Activated T-cell treated with anti-CD3 and anti-CD28 coated beads, Interleukin-2, amount 50 U/mL, for 4 hours (primary cell): ENCODE measurements at regions not wholly inside any gene's neighbourhood (a gene's known extent, or its start where the extent isn't known, plus 50 kb on each side); places are given as distances from the start of the nearest gene placed in this dataset.

Source experiments
- ATAC-seq, 2 donors: fragments of 200-7000 bp; cut with Tn5 transposase; one replicate each; pipeline ENCODE4 v1.10.0; 2021
- DNase-seq: peaks from one replicate; pipeline ENCODE4 v3.0.0-alpha.2; 2020
- H3K27me3 Mint-ChIP-seq: one replicate; pipeline ENCODE4 v1.8.0; 2021; ENCODE audit warnings: low read depth, mixed read lengths
- H3K36me3 Mint-ChIP-seq: one replicate; pipeline ENCODE4 v1.8.0; 2022; ENCODE audit warnings: mixed read lengths; ENCODE audit not compliant: insufficient read depth
- H3K4me1 Mint-ChIP-seq: one replicate; pipeline ENCODE4 v1.8.0; 2021; ENCODE audit warnings: low read depth, mixed read lengths
- H3K4me3 Mint-ChIP-seq: one replicate; pipeline ENCODE4 v1.8.0; 2021; ENCODE audit warnings: mild to moderate bottlenecking, moderate library complexity, mixed read lengths
- H3K9me3 Mint-ChIP-seq: one replicate; pipeline ENCODE4 v1.8.0; 2021; ENCODE audit warnings: mixed read lengths

DNA sequence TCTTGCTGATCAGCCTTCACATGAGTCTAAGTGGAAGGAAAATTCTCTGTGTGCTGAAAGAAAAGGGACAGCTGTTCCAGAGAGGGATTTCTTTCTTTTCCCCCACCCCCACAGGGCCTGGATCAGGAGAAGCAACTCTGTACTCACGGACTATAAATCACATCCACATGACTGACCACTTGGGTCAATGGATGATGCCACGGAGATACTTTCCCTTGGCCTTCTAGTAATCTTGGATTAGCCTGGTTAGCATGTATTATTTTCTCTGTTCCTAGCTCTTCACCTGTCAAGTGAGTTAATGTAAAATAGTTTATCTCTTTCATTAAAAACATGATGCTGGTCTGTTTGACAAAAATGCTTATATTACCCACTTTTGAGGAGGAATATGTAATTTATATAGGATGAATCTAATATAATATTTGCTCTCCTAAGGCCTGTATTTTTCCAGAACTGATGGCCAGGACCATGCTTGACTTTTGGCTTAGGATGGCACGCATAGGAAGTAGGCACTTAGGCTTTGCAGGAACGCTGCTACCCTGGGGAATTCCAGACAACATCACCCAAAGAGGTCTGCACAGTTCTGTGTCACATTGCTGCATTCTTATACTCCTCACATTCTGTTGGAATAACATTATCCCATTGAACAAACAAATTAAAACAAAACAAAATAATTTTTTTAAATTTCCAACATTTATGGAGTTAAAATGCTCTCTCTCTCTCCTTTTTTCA, 892.1 kb downstream of the TLE1 start:
- Mint-ChIP-seq H3K36me3 (no peaks in the 10 kb centered on the region), H3K9me3 (peaks cover 13% of the 10 kb centered on the region), H3K4me3 (no peak overlapping the region), H3K4me1 (no peaks in the 10 kb centered on the region), H3K27me3 (no peaks in the 10 kb centered on the region)
- no peak for DNase-seq
- no peak for ATAC-seq

DNA sequence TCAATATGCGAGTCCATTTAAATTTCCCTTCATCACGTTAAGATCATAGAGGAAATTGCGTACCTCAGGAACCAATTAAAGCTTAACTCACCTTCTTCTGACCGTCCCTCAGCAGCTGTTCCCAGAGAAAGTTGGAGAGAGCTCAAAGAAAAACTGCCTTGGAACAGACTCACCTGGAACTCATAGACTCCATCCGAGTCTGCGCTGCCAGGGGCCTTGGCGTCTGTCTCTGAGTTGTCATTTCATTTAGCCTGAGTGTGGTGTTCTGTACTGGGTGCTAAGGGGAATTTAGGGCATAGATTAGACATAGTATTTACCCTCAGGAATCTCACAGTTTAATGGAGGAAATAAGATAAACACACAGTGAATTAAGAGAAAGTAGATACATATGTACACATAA, 892.7 kb downstream of the TLE1 start:
- Mint-ChIP-seq H3K36me3 (no peaks in the 10 kb centered on the region), H3K4me1 (no peaks in the 10 kb centered on the region), H3K4me3 (no peak overlapping the region), H3K9me3 (peaks cover 13% of the 10 kb centered on the region), H3K27me3 (no peaks in the 10 kb centered on the region)
- DNase-seq, result no peak
- ATAC-seq, result no peak

DNA sequence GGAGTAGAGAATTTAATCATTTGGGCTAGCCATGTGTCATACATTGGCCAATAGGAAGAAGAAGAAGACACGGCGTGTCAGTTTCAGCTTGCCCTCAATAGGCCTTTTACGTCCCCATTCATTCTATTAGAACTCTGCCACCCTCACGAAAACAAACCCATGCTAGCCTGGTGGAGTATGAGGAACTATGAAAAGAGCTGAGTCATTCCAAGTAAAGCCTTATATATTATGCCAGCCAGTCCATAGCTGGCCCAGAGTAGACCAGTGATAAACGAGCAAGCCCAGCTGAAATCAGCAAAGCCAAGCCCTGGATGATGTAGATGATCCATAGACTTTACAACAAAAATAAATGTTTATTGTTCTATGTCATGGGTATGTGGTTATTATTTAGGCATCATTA, 895.1 kb downstream of the TLE1 start:
- ATAC-seq (no peak), DNase-seq (no peak)
- Mint-ChIP-seq H3K9me3 (peaks cover 7% of the 10 kb centered on the region), H3K4me1 (no peaks in the 10 kb centered on the region), H3K27me3 (no peaks in the 10 kb centered on the region), H3K36me3 (no peaks in the 10 kb centered on the region), H3K4me3 (no peak overlapping the region)

DNA sequence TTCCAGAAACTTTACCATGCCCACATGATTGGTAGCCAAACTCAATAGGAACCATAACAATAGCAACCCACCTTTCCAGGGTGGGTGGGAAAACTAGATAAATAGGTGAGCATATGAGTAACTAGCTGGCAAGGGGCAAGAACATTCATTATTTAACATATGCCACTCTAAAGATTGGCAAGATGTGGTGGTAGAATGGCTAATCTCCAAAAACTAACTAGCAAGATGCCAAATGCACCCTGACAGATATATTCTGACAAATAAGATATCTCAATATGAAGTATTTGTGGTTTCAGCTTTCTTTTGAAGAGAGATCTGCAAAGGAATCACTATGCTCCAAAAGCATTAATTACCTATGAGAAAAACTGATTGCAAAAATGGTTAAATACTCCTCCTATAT, 895.6 kb downstream of the TLE1 start:
- ATAC-seq (no peak), DNase-seq (no peak)
- no peaks in the 10 kb centered on the region for H3K4me1 Mint-ChIP-seq
- no peak overlapping the region for H3K4me3 Mint-ChIP-seq
- H3K9me3 Mint-ChIP-seq, result peaks cover 7% of the 10 kb centered on the region
- H3K27me3 Mint-ChIP-seq, result no peaks in the 10 kb centered on the region
- no peaks in the 10 kb centered on the region for H3K36me3 Mint-ChIP-seq

DNA sequence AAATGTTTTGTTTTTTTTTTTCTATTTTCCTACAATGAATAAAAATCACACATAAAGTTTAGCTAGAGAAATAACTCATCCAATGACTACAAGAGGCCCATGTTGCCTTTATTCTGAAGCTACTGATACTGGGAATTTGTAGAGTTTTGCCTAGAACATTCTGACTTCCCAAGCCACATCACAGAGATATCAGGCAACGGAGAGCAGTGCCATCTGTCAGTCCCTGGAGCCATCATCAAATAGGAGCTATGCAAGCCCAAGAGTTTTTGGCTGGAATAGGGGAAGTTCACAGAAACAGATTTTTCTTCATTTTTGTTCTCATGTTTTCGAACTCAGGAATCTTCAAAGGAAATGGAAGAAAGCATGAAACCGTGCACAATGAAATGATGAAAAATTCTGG, 896.6 kb downstream of the TLE1 start:
- Mint-ChIP-seq H3K4me1 (no peaks in the 10 kb centered on the region), H3K36me3 (no peaks in the 10 kb centered on the region), H3K27me3 (no peaks in the 10 kb centered on the region), H3K4me3 (no peak overlapping the region), H3K9me3 (peaks cover 4% of the 10 kb centered on the region)
- no peak for ATAC-seq
- no peak for DNase-seq

DNA sequence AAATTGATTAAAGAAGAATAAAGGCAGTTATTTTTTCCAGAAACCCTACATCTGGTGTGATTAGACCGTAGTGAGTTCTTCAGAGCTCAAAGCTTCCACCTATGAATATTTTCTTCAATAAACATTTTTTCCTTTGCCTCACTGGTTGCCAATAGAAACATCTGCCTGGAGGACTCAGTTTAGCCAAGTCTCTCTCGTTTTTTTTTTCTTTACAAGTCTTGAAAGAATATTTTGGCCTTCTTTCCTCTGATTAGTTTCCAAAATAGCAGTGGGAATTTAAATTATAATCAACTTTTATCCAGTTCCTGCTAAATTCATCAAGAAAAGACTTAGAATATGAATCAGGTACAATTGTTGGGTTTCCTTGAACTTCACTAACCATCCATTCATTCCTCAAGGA, 897.5 kb downstream of the TLE1 start:
- Mint-ChIP-seq H3K4me3 (no peak overlapping the region), H3K9me3 (peaks cover 4% of the 10 kb centered on the region), H3K36me3 (no peaks in the 10 kb centered on the region), H3K4me1 (no peaks in the 10 kb centered on the region), H3K27me3 (no peaks in the 10 kb centered on the region)
- ATAC-seq (no peak), DNase-seq (no peak)

DNA sequence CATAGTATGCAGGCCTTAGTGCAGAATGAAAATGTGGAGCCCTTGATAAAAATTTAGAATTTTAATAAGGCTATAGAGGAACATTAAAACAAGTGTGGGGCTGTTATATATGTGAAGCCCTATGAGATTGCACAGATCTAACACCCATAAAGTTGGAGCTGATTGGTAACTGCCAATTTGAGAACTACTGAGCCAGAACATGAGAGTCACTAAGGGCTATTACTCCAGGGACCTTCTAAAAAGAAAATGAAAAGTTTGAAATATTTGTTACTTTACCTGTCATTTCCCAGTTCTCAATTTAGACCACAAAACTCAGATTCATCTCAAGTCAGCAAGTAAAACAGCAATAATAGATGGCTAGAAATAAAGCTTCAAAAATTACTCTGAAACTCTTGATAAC, 898.6 kb downstream of the TLE1 start:
- no peak for ATAC-seq
- H3K27me3 Mint-ChIP-seq, result no peaks in the 10 kb centered on the region

DNA sequence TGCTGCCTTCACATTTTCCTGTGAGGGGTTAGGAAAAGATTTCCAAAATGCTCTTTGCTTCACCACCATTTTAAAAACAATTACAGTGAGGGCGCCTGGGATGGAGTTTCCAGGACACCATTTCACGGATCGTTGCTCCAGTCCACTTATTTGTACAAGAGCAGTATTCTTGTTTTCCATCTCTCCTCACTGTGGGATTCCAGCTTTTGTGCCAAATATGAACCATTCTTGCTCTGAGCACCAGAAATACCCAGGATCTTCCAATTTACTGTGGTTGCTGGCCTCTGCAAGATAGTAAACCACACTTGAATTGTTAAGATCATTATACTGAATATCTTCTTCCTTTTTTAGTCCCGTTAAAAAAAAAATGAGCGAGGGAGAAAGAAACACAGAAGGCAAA, 899.5 kb downstream of the TLE1 start:
- Mint-ChIP-seq H3K27me3 (no peaks in the 10 kb centered on the region), H3K4me3 (no peak overlapping the region), H3K36me3 (no peaks in the 10 kb centered on the region), H3K9me3 (no peaks in the 10 kb centered on the region), H3K4me1 (no peaks in the 10 kb centered on the region)
- ATAC-seq (no peak), DNase-seq (no peak)

More for the DNA sequence above, 898.6 kb downstream of the TLE1 start:
- Mint-ChIP-seq H3K9me3 (no peaks in the 10 kb centered on the region), H3K36me3 (no peaks in the 10 kb centered on the region), H3K4me1 (no peaks in the 10 kb centered on the region), H3K4me3 (no peak overlapping the region)
- DNase-seq, result no peak

DNA sequence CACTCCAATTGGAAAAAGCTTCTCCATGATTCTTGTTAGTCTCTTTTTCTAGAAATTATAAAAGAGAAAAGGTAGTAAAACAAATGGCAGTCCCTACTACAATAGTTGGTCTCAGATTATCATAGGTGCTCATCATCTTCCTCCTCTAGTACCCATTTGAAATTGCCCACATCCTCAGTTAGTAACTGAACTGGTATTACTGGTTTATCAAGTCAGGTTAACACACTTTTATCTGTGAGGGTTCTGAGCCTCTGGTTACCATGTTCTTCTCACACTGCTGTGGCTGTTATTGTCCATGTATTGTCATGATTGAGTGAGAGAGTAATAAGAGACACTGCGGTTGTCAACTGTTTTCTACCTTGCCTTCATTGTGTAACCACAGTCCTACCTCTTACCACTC, 901.7 kb downstream of the TLE1 start:
- ATAC-seq (no peak), DNase-seq (no peak)
- H3K4me3 Mint-ChIP-seq, result no peak overlapping the region
- H3K9me3 Mint-ChIP-seq, result no peaks in the 10 kb centered on the region
- H3K4me1 Mint-ChIP-seq, result no peaks in the 10 kb centered on the region
- H3K27me3 Mint-ChIP-seq, result no peaks in the 10 kb centered on the region
- no peaks in the 10 kb centered on the region for H3K36me3 Mint-ChIP-seq

DNA sequence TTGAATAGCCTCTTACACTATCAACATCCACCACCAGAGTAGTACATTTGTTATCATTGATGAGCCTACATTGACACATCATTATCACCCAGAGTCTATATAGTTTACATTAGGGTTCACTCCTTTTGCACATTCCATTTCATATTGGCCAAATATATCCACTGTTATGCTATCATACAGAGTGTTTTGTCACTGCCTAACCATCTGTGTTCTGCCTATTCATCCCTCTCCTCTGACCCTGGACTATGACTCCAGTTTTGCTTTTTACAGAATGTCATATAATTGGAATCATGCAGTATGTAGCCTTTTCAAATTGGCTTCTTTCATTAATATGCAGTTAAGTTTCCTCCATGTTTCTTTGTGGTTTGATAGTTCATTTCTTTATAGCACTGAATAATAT, 904.7 kb downstream of the TLE1 start:
- H3K4me3 Mint-ChIP-seq, result no peak overlapping the region
- H3K9me3 Mint-ChIP-seq, result no peaks in the 10 kb centered on the region
- H3K4me1 Mint-ChIP-seq, result no peaks in the 10 kb centered on the region
- ATAC-seq (no peak), DNase-seq (no peak)
- no peaks in the 10 kb centered on the region for H3K36me3 Mint-ChIP-seq
- H3K27me3 Mint-ChIP-seq, result no peaks in the 10 kb centered on the region

DNA sequence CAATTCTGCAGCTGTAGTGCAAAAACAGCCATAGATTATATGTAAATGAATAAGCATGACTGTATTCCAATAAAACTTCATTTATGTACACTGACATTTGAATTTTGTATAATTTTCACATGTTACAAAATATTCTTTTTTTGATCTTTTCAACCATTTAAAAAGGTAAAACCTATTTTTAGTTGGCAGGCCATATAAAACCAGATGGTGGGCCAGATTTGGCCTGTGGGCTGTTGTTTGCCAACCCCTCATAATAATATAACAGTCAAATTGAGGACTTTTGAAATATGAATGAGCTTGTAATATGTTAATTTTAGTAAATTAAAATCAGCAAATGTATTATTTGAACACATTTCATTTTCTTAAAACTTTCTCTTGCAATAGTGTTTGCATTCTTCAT, 913.4 kb downstream of the TLE1 start:
- ATAC-seq (no peak), DNase-seq (no peak)
- no peaks in the 10 kb centered on the region for H3K4me1 Mint-ChIP-seq
- H3K36me3 Mint-ChIP-seq, result no peaks in the 10 kb centered on the region
- peaks cover 7% of the 10 kb centered on the region for H3K9me3 Mint-ChIP-seq
- no peaks in the 10 kb centered on the region for H3K27me3 Mint-ChIP-seq
- H3K4me3 Mint-ChIP-seq, result no peak overlapping the region

DNA sequence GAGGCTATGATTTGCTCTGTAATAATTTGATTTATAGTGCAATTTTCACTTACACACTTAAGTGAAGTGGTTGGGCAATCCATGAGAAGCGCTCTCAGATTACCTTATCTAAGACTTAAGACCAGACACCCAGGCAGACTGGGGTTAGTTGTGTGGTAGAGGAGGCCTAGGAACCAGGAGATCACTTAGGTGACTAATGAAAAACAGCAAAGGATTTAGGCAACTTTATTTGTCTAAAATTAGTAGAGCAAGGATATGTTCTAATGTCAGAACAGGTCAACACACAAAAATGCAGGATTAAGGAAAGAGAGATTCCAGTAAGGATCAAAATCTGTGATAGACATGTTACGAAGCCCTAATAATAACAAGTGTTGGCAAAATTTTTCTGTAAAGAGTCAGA, 913.8 kb downstream of the TLE1 start:
- DNase-seq, result no peak
- no peak for ATAC-seq
- no peaks in the 10 kb centered on the region for H3K4me1 Mint-ChIP-seq

DNA sequence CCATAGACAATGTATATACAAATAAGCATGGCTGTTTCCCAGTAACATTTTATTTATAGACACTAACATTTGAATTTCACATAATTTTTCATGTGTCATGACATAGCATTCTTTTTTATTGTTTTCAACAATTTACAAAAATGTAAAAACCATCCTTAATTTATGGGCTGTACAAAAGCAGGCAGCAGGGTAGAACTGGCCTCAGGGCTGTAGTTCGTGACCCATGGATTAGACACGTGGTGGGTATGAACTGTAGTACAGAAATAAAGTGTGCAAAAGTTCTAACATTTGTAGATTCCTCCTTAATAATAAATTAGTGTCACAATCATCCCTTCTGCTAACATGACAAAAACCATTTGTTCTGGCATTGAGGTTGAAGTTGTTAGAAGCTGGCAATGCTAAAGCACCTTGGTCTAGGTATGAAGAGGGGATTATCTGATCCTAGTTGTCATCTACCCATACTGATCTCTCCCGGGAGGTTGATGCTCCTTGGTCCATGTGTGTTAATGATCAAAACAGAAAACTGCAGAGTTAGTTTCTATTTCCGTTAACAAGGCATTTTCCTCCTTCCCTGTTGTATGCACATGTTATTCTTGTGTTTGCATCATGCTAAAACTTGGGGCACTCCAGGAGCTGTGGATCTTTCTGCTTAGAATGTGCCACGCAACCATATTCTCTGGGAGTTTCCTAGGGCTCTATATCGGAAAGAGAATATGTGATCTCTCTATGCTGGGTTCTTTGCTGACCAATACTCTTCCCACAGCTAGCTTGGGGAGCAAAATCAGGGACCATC, 917.6 kb downstream of the TLE1 start:
- no peaks in the 10 kb centered on the region for H3K36me3 Mint-ChIP-seq
- ATAC-seq, result no peak

More for the DNA sequence above, 913.8 kb downstream of the TLE1 start:
- Mint-ChIP-seq H3K4me3 (no peak overlapping the region), H3K27me3 (no peaks in the 10 kb centered on the region), H3K36me3 (no peaks in the 10 kb centered on the region), H3K9me3 (peaks cover 7% of the 10 kb centered on the region)

DNA sequence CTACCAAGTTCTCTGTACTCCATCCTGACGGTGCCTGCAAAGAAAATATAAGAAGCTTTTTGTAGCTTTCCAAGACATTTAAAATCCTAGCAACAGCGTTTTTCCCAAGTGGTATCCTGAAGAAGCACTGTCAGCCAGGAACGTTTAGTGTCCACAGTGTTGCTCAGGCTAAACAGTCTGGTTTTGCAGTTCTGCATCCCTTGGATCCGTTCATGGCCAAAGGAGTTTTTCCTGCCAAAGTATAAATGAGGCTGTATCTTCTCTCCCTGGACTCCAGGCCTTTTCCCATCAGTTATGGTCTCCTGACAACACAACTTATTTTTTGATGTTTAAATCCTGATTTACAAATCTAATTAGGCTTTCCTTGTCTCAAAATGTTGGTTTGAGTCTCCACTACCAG, 925.8 kb downstream of the TLE1 start:
- no peak overlapping the region for H3K4me3 Mint-ChIP-seq
- peaks cover 15% of the 10 kb centered on the region for H3K9me3 Mint-ChIP-seq
- DNase-seq (no peak), ATAC-seq (no peak)
- no peaks in the 10 kb centered on the region for H3K4me1 Mint-ChIP-seq
- no peaks in the 10 kb centered on the region for H3K36me3 Mint-ChIP-seq
- no peaks in the 10 kb centered on the region for H3K27me3 Mint-ChIP-seq

More for the DNA sequence above, 917.6 kb downstream of the TLE1 start:
- Mint-ChIP-seq H3K4me3 (no peak overlapping the region), H3K4me1 (no peaks in the 10 kb centered on the region), H3K9me3 (peaks cover 8% of the 10 kb centered on the region), H3K27me3 (no peaks in the 10 kb centered on the region)
- no peak for DNase-seq

DNA sequence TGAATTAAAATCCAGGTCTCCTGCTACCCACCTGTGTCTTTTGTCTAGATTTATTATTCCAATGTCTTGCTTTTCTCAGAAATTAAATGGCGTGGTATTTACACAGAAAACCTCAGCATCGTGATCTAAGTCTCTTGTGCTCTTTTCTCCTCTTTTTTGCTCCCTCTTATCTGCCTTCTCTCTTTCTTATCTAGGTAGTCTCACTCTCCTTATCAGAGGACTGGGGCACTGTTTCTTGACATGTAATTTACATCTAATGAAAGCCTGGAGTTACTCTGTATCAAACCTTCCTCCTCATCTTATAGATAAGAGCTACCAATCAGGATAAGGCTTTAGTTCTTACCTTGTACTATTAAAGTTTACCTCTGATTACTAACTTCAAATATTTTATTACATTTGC, 933.8 kb downstream of the TLE1 start:
- no peak overlapping the region for H3K4me3 Mint-ChIP-seq
- no peaks in the 10 kb centered on the region for H3K9me3 Mint-ChIP-seq
- no peaks in the 10 kb centered on the region for H3K27me3 Mint-ChIP-seq
- ATAC-seq (no peak), DNase-seq (no peak)
- H3K4me1 Mint-ChIP-seq, result no peaks in the 10 kb centered on the region
- H3K36me3 Mint-ChIP-seq, result no peaks in the 10 kb centered on the region
